ENCODE measurements at regions not wholly inside any gene's neighbourhood (a gene's known extent, or its start where the extent isn't known, plus 50 kb on each side); places are given as distances from the start of the nearest gene placed in this dataset.

GRCh38 chr2:12008425-12009061 is 262.1 kb downstream of the LPIN1 start:
- DNase-seq (ENCODE audit: low spot score) (no peak), ATAC-seq (ENCODE audit: low read depth) (peak; percentile 70)
- TF ChIP-seq CTCF (IDR thresholded peaks at IDR 0.05; ENCODE audit: poor library complexity, severe bottlenecking) = no peak
- Histone ChIP-seq H3K27me3 (ENCODE audit: insufficient read depth, poor library complexity, severe bottlenecking) (no peaks in the 10 kb centered on the region), H3K4me1 (ENCODE audit: insufficient read depth, poor library complexity, severe bottlenecking) (peaks cover 17% of the 10 kb centered on the region), H3K36me3 (ENCODE audit: low read depth) (no peaks in the 10 kb centered on the region), H3K27ac (ENCODE audit: poor library complexity, severe bottlenecking) (no peak overlapping the region), H3K9me3 (ENCODE audit: severe bottlenecking) (no peaks in the 10 kb centered on the region), H3K4me3 (ENCODE audit: severe bottlenecking) (no peak overlapping the region)

- no peaks in the 10 kb centered on the region for H3K36me3 ChIP-seq (ENCODE audit: low read depth)
- ATAC-seq (ENCODE audit: low read depth) (no peak), DNase-seq (ENCODE audit: low spot score) (no peak)
- no peaks in the 10 kb centered on the region for H3K27me3 ChIP-seq (ENCODE audit: insufficient read depth, poor library complexity, severe bottlenecking)
- H3K9me3 ChIP-seq (ENCODE audit: severe bottlenecking) = no peaks in the 10 kb centered on the region
- no peak overlapping the region for H3K4me3 ChIP-seq (ENCODE audit: severe bottlenecking)
- no peak overlapping the region for H3K27ac ChIP-seq (ENCODE audit: poor library complexity, severe bottlenecking)
- TF ChIP-seq CTCF (IDR thresholded peaks at IDR 0.05; ENCODE audit: poor library complexity, severe bottlenecking) = no peak
- H3K4me1 ChIP-seq (ENCODE audit: insufficient read depth, poor library complexity, severe bottlenecking) = peaks cover 17% of the 10 kb centered on the region
These were observed 263.0 kb downstream of the LPIN1 start for GRCh38 chr2:12009323-12009905.

GRCh38 chr2:12010059-12010458 is 263.6 kb downstream of the LPIN1 start:
- Histone ChIP-seq H3K4me1 (ENCODE audit: insufficient read depth, poor library complexity, severe bottlenecking) (peaks cover 17% of the 10 kb centered on the region), H3K27me3 (ENCODE audit: insufficient read depth, poor library complexity, severe bottlenecking) (no peaks in the 10 kb centered on the region), H3K9me3 (ENCODE audit: severe bottlenecking) (no peaks in the 10 kb centered on the region), H3K36me3 (ENCODE audit: low read depth) (no peaks in the 10 kb centered on the region), H3K4me3 (ENCODE audit: severe bottlenecking) (no peak overlapping the region), H3K27ac (ENCODE audit: poor library complexity, severe bottlenecking) (no peak overlapping the region)
- no peak for DNase-seq (ENCODE audit: low spot score)
- ATAC-seq (ENCODE audit: low read depth) = no peak
- no peak for TF ChIP-seq CTCF (IDR thresholded peaks at IDR 0.05; ENCODE audit: poor library complexity, severe bottlenecking)

- TF ChIP-seq CTCF (IDR thresholded peaks at IDR 0.05; ENCODE audit: poor library complexity, severe bottlenecking) = no peak
- Histone ChIP-seq H3K27ac (ENCODE audit: poor library complexity, severe bottlenecking) (no peak overlapping the region), H3K4me3 (ENCODE audit: severe bottlenecking) (no peak overlapping the region), H3K4me1 (ENCODE audit: insufficient read depth, poor library complexity, severe bottlenecking) (peaks cover 17% of the 10 kb centered on the region), H3K27me3 (ENCODE audit: insufficient read depth, poor library complexity, severe bottlenecking) (no peaks in the 10 kb centered on the region), H3K36me3 (ENCODE audit: low read depth) (no peaks in the 10 kb centered on the region), H3K9me3 (ENCODE audit: severe bottlenecking) (no peaks in the 10 kb centered on the region)
- DNase-seq (ENCODE audit: low spot score) (no peak), ATAC-seq (ENCODE audit: low read depth) (no peak)
These were observed 264.3 kb downstream of the LPIN1 start for GRCh38 chr2:12010779-12011178.
